IMR-90 (cell line): ENCODE measurements at regions not wholly inside any gene's neighbourhood (a gene's known extent, or its start where the extent isn't known, plus 50 kb on each side); places are given as distances from the start of the nearest gene placed in this dataset.

Source experiments
- ATAC-seq: fragments of 200-7000 bp; cut with Tn5 transposase; 2 replicates; pipeline ENCODE4 v1.9.1; 2020; ENCODE audit warnings: low read depth, mild to moderate bottlenecking, moderate library complexity
- BruUV-seq: library from RNA; stranded (reverse); fragments of 400-500 nt; replicated peaks from 2 replicates; lab custom pipeline; 2021; lab: Mats Ljungman, UMichigan
- CTCF ChIA-PET: fragments of 300-600 bp; formaldehyde crosslinking; extraction: SDS; loops from one replicate; lab custom pipeline; 2021; ENCODE audit warnings: antibody characterized with exemption; lab: Yijun Ruan, JAX
- POLR2A ChIA-PET: fragments of 300-600 bp; sonication (Branson Sonifier 250); formaldehyde crosslinking; loops from one replicate; lab custom pipeline; 2022; ENCODE audit warnings: antibody characterized with exemption; ENCODE audit not compliant: unreplicated experiment; lab: Charles Lee
- DNase-seq: peaks from one replicate; pipeline ENCODE4 v3.0.0; 2013
- H2AFZ ChIP-seq: replicated peaks from 2 replicates; pipeline ENCODE3; 2013; ENCODE audit warnings: low read length, mild to moderate bottlenecking; ENCODE audit not compliant: poor library complexity
- H2AK5ac ChIP-seq: 2 replicates; pipeline ENCODE4 v1.6.1; 2013; ENCODE audit warnings: low read depth, low read length, inconsistent platforms
- H2AK9ac ChIP-seq: replicated peaks from 2 replicates; pipeline ENCODE3; 2013; ENCODE audit warnings: mild to moderate bottlenecking, low read depth, low read length, moderate library complexity; ENCODE audit not compliant: poor library complexity
- H2BK120ac ChIP-seq: 2 replicates; pipeline ENCODE4 v1.6.1; 2013; ENCODE audit warnings: low read depth, low read length, inconsistent platforms
- H2BK15ac ChIP-seq: 3 replicates; pipeline ENCODE4 v1.6.1; 2013; ENCODE audit warnings: low read depth, low read length, inconsistent platforms
- H2BK20ac ChIP-seq: 2 replicates; pipeline ENCODE4 v1.6.1; 2013; ENCODE audit warnings: low read depth, mild to moderate bottlenecking, inconsistent platforms, low read length, moderate library complexity
- H2BK5ac ChIP-seq: 2 replicates; pipeline ENCODE4 v1.6.1; 2013; ENCODE audit warnings: mild to moderate bottlenecking, low read depth, low read length, inconsistent platforms; ENCODE audit not compliant: poor library complexity, severe bottlenecking
- H3K14ac ChIP-seq: replicated peaks from 2 replicates; pipeline ENCODE4 v1.6.1; 2013; ENCODE audit warnings: low read depth, low read length, inconsistent platforms
- H3K18ac ChIP-seq: 2 replicates; pipeline ENCODE4 v1.6.1; 2013; ENCODE audit warnings: low read depth, low read length, control low read depth
- H3K23ac ChIP-seq: 2 replicates; pipeline ENCODE4 v1.6.1; 2013; ENCODE audit warnings: low read depth, low read length, inconsistent platforms
- H3K27ac ChIP-seq: 2 replicates; pipeline ENCODE4 v1.5.1; 2013; ENCODE audit warnings: mild to moderate bottlenecking, control low read depth, low read length; ENCODE audit not compliant: insufficient read depth
- H3K27me3 ChIP-seq: 2 replicates; pipeline ENCODE4 v1.6.1; 2013; ENCODE audit warnings: low read length; ENCODE audit not compliant: control insufficient read depth, insufficient read depth
- H3K36me3 ChIP-seq: 2 replicates; pipeline ENCODE4 v1.6.1; 2013; ENCODE audit warnings: low read length, mixed read lengths; ENCODE audit not compliant: control insufficient read depth, insufficient read depth
- H3K4ac ChIP-seq: 2 replicates; pipeline ENCODE4 v1.6.1; 2013; ENCODE audit warnings: low read depth, low read length, inconsistent platforms
- H3K4me1 ChIP-seq: 2 replicates; pipeline ENCODE4 v1.6.1; 2013; ENCODE audit warnings: low read length, mixed read lengths; ENCODE audit not compliant: control insufficient read depth, insufficient read depth
- H3K4me2 ChIP-seq: 2 replicates; pipeline ENCODE4 v1.6.1; 2013; ENCODE audit warnings: low read depth, mild to moderate bottlenecking, control low read depth, low read length, moderate library complexity
- H3K4me3 ChIP-seq: 2 replicates; pipeline ENCODE4 v1.5.1; 2013; ENCODE audit warnings: low read depth, mild to moderate bottlenecking, control low read depth, low read length, moderate library complexity; ENCODE audit not compliant: insufficient read depth
- H3K56ac ChIP-seq: 2 replicates; pipeline ENCODE4 v1.6.1; 2013; ENCODE audit warnings: low read length, inconsistent platforms; ENCODE audit not compliant: insufficient read depth; ENCODE audit errors: extremely low read depth
- H3K79me1 ChIP-seq, 2 experiments: 2 replicates each; pipeline ENCODE4 v1.6.1; 2013; ENCODE audit warnings: low read length in 2 of 2, inconsistent platforms in 1 of 2, low read depth in 1 of 2
- H3K9ac ChIP-seq: 2 replicates; pipeline ENCODE4 v1.6.1; 2013; ENCODE audit warnings: low read depth, low read length, control low read depth
- H3K9me1 ChIP-seq: 2 replicates; pipeline ENCODE4 v1.6.1; 2013; ENCODE audit warnings: low read length, inconsistent platforms; ENCODE audit not compliant: insufficient read depth
- H3K9me3 ChIP-seq: 2 replicates; pipeline ENCODE4 v1.6.1; 2013; ENCODE audit warnings: low read length; ENCODE audit not compliant: control insufficient read depth, insufficient read depth
- H4K20me1 ChIP-seq: 2 replicates; pipeline ENCODE4 v1.6.1; 2013; ENCODE audit warnings: low read length, inconsistent platforms; ENCODE audit not compliant: insufficient read depth
- H4K5ac ChIP-seq: 2 replicates; pipeline ENCODE4 v1.6.1; 2013; ENCODE audit warnings: mild to moderate bottlenecking, low read depth, low read length, control low read depth
- H4K8ac ChIP-seq, 2 experiments: 2 replicates each; pipeline ENCODE4 v1.6.1; 2013; ENCODE audit warnings: low read depth in 2 of 2, low read length in 2 of 2, control low read depth in 1 of 2, inconsistent platforms in 1 of 2
- H4K91ac ChIP-seq: 2 replicates; pipeline ENCODE4 v1.6.1; 2013; ENCODE audit warnings: low read depth, low read length, inconsistent platforms; ENCODE audit not compliant: insufficient read depth
- BHLHE40 ChIP-seq: fragments of 150-350 bp; IDR thresholded peaks from 2 replicates; pipeline ENCODE4 v1.6.1; 2016; ENCODE audit warnings: mild to moderate bottlenecking, low read depth, low read length
- CEBPB ChIP-seq: IDR thresholded peaks from 2 replicates; pipeline ENCODE4 v1.6.1; 2012; ENCODE audit warnings: low read depth, low read length, improper control_type of control experiment
- CHD1 ChIP-seq: IDR thresholded peaks from 2 replicates; pipeline ENCODE4 v1.6.1; 2012; ENCODE audit warnings: low read depth, low read length, improper control_type of control experiment
- ELK1 ChIP-seq: fragments of 150-350 bp; IDR thresholded peaks from 2 replicates; pipeline ENCODE4 v1.6.1; 2016; ENCODE audit warnings: low read depth, mild to moderate bottlenecking, low read length, moderate library complexity, borderline replicate concordance
- FOS ChIP-seq: fragments of 150-350 bp; IDR thresholded peaks from 2 replicates; pipeline ENCODE4 v1.6.1; 2016; ENCODE audit warnings: low read depth, low read length
- MAFK ChIP-seq: IDR thresholded peaks from 2 replicates; pipeline ENCODE4 v1.6.1; 2012; ENCODE audit warnings: low read depth, low read length, improper control_type of control experiment
- MAZ ChIP-seq: IDR thresholded peaks from 2 replicates; pipeline ENCODE4 v1.6.1; 2012; ENCODE audit warnings: low read depth, mild to moderate bottlenecking, low read length, improper control_type of control experiment, moderate library complexity, borderline replicate concordance
- MXI1 ChIP-seq: IDR thresholded peaks from 2 replicates; pipeline ENCODE4 v1.6.1; 2012; ENCODE audit warnings: low read depth, mild to moderate bottlenecking, low read length, moderate library complexity, borderline replicate concordance
- NFE2L2 ChIP-seq: fragments of 150-350 bp; IDR thresholded peaks from 2 replicates; pipeline ENCODE4 v1.6.1; 2016; ENCODE audit warnings: low read depth, mild to moderate bottlenecking, low read length
- POLR2A ChIP-seq: IDR thresholded peaks from 2 replicates; pipeline ENCODE4 v1.6.1; 2012; ENCODE audit warnings: mild to moderate bottlenecking, low read depth, low read length
- RAD21 ChIP-seq: IDR thresholded peaks from 2 replicates; pipeline ENCODE4 v1.6.1; 2012; ENCODE audit warnings: low read length, improper control_type of control experiment
- RCOR1 ChIP-seq: IDR thresholded peaks from 2 replicates; pipeline ENCODE4 v1.6.1; 2012; ENCODE audit warnings: mild to moderate bottlenecking, low read length, improper control_type of control experiment; ENCODE audit not compliant: insufficient replicate concordance
- RFX5 ChIP-seq: IDR thresholded peaks from 2 replicates; pipeline ENCODE4 v1.8.0; 2012; ENCODE audit warnings: low read depth, mild to moderate bottlenecking, low read length, moderate library complexity
- SMC3 ChIP-seq: fragments of 150-350 bp; IDR thresholded peaks from 2 replicates; pipeline ENCODE4 v1.6.1; 2016; ENCODE audit warnings: low read depth, mild to moderate bottlenecking, antibody characterized with exemption, low read length, moderate library complexity
- WGBS, 2 experiments: methylation state at CpG; one replicate each; pipeline versions ENCODE4 v1.1.5 to v1.1.7; 2013; ENCODE audit warnings: missing lambda C conversion rate in 2 of 2; ENCODE audit not compliant: insufficient read length in 1 of 2; ENCODE audit errors: extremely low coverage in 2 of 2; 5-methylcytosine and 5-hydroxymethylcytosine counted together
- dilution Hi-C: fragments of 300-500 bp; cut with HindIII; formaldehyde crosslinking; loops from one replicate; pipeline ENCODE4 v1.14.3; 2018; ENCODE audit warnings: low sequenced_read_pairs; ENCODE audit not compliant: unreplicated experiment
- in situ Hi-C: fragments of 300-500 bp; cut with MboI; formaldehyde crosslinking; loops from 3 replicates; pipeline ENCODE4 v1.14.3; 2019; ENCODE audit warnings: low sequenced_read_pairs, inconsistent platforms, mixed read lengths
- intact Hi-C: fragments of 100-400 bp; cut with micrococcal nuclease; formaldehyde crosslinking; loops from 2 replicates; pipeline ENCODE4 v1.10.0; 2022
- TF ChIP-seq, protein P1 (sequence below): fragments of 150-350 bp; IDR thresholded peaks from 2 replicates; pipeline ENCODE4 v1.6.1; 2017; ENCODE audit warnings: mild to moderate bottlenecking, antibody characterized with exemption, low read length, low read depth
- TF ChIP-seq, protein P2 (sequence below): conservative IDR thresholded peaks from 2 replicates; pipeline ENCODE4 v1.5.1; 2012; ENCODE audit warnings: mild to moderate bottlenecking, low read depth, low read length, improper control_type of control experiment

GRCh38 chr17:51398687-51399086, 138.3 kb downstream of the UTP18 start:
- POLR2A ChIA-PET, result interaction anchor here (0.6 kb wide), 1 partner anchor 10 kb away, joined by 3 read pairs; no protein-coding TSS in a partner anchor
- no peaks in the 10 kb centered on the region for H4K20me1 ChIP-seq
- no peaks in the 10 kb centered on the region for H3K9me1 ChIP-seq
- H3K4me3 ChIP-seq, result no peak overlapping the region
- no peak overlapping the region for H3K4ac ChIP-seq
- no peaks in the 10 kb centered on the region; the same call in 1 of the 2 replicates for H3K9me3 ChIP-seq
- H3K56ac ChIP-seq, result no peak overlapping the region
- H3K27me3 ChIP-seq, result no peaks in the 10 kb centered on the region
- H2BK15ac ChIP-seq, result no peak overlapping the region
- H3K27ac ChIP-seq, result no peak overlapping the region
- H4K91ac ChIP-seq, result no peak overlapping the region
- no peak overlapping the region for H3K4me2 ChIP-seq
- no peak overlapping the region for H3K18ac ChIP-seq
- H3K79me1 ChIP-seq, result no peaks in the 10 kb centered on the region
- no peak overlapping the region for H2BK5ac ChIP-seq
- no peaks in the 10 kb centered on the region for H3K36me3 ChIP-seq
- no peak overlapping the region for H4K8ac ChIP-seq
- intact Hi-C loops (no loop called here), dilution Hi-C loops (no loop called here), in situ Hi-C loops (no loop called here)
- H4K5ac ChIP-seq, result no peak overlapping the region
- TF ChIP-seq FOS (no peak), MAZ (no peak), CEBPB (no peak), MXI1 (no peak), RCOR1 (no peak), SMC3 (no peak), ELK1 (no peak), CHD1 (no peak), BHLHE40 (no peak), RAD21 (no peak), POLR2A (no peak), RFX5 (no peak), MAFK (no peak), NFE2L2 (no peak)
- TF ChIP-seq, protein P1, sequence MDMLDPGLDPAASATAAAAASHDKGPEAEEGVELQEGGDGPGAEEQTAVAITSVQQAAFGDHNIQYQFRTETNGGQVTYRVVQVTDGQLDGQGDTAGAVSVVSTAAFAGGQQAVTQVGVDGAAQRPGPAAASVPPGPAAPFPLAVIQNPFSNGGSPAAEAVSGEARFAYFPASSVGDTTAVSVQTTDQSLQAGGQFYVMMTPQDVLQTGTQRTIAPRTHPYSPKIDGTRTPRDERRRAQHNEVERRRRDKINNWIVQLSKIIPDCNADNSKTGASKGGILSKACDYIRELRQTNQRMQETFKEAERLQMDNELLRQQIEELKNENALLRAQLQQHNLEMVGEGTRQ, result no peak
- TF ChIP-seq, protein P2, sequence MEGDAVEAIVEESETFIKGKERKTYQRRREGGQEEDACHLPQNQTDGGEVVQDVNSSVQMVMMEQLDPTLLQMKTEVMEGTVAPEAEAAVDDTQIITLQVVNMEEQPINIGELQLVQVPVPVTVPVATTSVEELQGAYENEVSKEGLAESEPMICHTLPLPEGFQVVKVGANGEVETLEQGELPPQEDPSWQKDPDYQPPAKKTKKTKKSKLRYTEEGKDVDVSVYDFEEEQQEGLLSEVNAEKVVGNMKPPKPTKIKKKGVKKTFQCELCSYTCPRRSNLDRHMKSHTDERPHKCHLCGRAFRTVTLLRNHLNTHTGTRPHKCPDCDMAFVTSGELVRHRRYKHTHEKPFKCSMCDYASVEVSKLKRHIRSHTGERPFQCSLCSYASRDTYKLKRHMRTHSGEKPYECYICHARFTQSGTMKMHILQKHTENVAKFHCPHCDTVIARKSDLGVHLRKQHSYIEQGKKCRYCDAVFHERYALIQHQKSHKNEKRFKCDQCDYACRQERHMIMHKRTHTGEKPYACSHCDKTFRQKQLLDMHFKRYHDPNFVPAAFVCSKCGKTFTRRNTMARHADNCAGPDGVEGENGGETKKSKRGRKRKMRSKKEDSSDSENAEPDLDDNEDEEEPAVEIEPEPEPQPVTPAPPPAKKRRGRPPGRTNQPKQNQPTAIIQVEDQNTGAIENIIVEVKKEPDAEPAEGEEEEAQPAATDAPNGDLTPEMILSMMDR, result no peak
- ATAC-seq, result no peak
- no peak overlapping the region for H3K14ac ChIP-seq
- DNase-seq, result no peak
- H2AFZ ChIP-seq, result no peak overlapping the region
- no peak overlapping the region for H3K9ac ChIP-seq
- no peak overlapping the region for H2BK20ac ChIP-seq
- CTCF ChIA-PET, result interaction anchor here (0.6 kb wide), 1 partner anchor 9 kb away, joined by 3 read pairs; no protein-coding TSS in a partner anchor
- H3K23ac ChIP-seq, result no peak overlapping the region
- H2AK9ac ChIP-seq, result no peak overlapping the region
- WGBS, 2 experiments, result no CpG with 5 or more reads among the region's 4 CpGs
- no peak overlapping the region for H2AK5ac ChIP-seq
- no TSS peak for BruUV-seq
- H2BK120ac ChIP-seq, result no peak overlapping the region
- H3K4me1 ChIP-seq, result no peaks in the 10 kb centered on the region
